HL-60 (cell line): ENCODE measurements at regions not wholly inside any gene's neighbourhood (a gene's known extent, or its start where the extent isn't known, plus 50 kb on each side); places are given as distances from the start of the nearest gene placed in this dataset.
"Not testable (repeated sequence)": the region's sequence is repeated elsewhere in the genome, so short reads cannot be mapped to it uniquely, and the experiment has no call there.

Experiments
- DNase-seq, 2 experiments: peaks; one replicate each; pipeline ENCODE4 v3.0.0-alpha.2; 2010 to 2020; ENCODE audit warnings: low read depth in 1 of 2, low spot score in 1 of 2
- H3K27ac ChIP-seq: fragments of 250-450 bp; sonication (Bioruptor Pico); replicated peaks from 2 replicates; pipeline ENCODE4 v1.5.1; 2020; ENCODE audit warnings: mild to moderate bottlenecking, moderate library complexity
- H3K27me3 ChIP-seq: fragments of 250-450 bp; sonication (Bioruptor Pico); 2 replicates; pipeline ENCODE4 v1.5.1; 2021; ENCODE audit warnings: mild to moderate bottlenecking, moderate library complexity; ENCODE audit not compliant: insufficient read depth, poor library complexity, severe bottlenecking
- H3K4me3 ChIP-seq: replicated peaks from 2 replicates; pipeline ENCODE4 v1.5.1; 2011; ENCODE audit warnings: mild to moderate bottlenecking, control low read depth, low read length; ENCODE audit not compliant: insufficient read depth
- GABPA ChIP-seq: IDR thresholded peaks from 2 replicates; pipeline ENCODE4 v1.6.1; 2012; ENCODE audit warnings: low read depth
- POLR2AphosphoS5 ChIP-seq: IDR thresholded peaks from 2 replicates; pipeline ENCODE4 v1.6.1; 2012; ENCODE audit warnings: low read depth
- REST ChIP-seq: IDR thresholded peaks from 2 replicates; pipeline ENCODE4 v1.6.1; 2012; ENCODE audit warnings: low read depth; ENCODE audit not compliant: insufficient replicate concordance
- SPI1 ChIP-seq: IDR thresholded peaks from 2 replicates; pipeline ENCODE4 v1.6.1; 2012; ENCODE audit warnings: low read depth, mild to moderate bottlenecking, borderline replicate concordance
- TF ChIP-seq, protein P1 (sequence below): IDR thresholded peaks from one replicate; pipeline ENCODE4 v1.5.1; 2011; ENCODE audit warnings: low read length, control low read depth, inconsistent platforms; ENCODE audit not compliant: insufficient read depth

DNA sequence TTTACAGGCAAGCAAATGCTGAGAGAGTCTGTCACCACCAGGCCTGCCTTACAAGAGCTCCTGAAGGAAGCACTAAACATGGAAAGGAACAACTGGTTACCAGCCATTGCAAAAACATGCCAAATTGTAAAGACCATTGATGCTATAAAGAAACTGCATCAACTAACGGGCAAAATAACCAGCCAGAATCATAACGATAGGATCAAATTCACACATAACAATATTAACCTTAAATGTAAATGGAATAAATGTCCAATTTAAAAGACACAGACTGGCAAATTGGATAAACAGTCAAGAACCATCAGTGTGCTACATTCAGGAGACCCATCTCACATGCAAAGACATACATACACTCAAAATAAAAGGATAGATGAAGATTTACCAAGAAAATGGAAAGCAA is 170.7 kb downstream of the CRPPA start:
- H3K27ac ChIP-seq, DNase-seq, H3K4me3 ChIP-seq, H3K27me3 ChIP-seq: not testable (repeated sequence)

DNA sequence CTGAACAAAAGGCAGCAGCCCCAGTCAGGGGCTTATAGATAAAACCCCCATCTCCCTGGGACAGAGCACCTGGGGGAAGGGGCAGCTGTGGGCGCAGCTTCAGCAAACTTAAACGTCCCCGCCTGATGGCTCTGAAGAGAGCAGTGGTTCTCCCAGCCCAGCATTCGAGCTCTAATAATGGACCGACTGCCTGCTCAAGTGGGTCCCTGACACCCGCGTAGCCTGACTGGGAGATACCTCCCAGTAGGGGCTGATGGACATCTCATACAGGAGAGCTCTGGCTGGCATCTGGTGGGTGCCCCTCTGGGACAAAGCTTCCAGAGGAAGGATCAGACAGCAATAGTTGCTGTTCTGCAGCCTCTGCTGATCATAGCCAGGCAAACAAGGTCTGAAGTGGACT is 172.1 kb downstream of the CRPPA start:
- not testable (repeated sequence) for H3K27me3 ChIP-seq, DNase-seq, H3K4me3 ChIP-seq, H3K27ac ChIP-seq

DNA sequence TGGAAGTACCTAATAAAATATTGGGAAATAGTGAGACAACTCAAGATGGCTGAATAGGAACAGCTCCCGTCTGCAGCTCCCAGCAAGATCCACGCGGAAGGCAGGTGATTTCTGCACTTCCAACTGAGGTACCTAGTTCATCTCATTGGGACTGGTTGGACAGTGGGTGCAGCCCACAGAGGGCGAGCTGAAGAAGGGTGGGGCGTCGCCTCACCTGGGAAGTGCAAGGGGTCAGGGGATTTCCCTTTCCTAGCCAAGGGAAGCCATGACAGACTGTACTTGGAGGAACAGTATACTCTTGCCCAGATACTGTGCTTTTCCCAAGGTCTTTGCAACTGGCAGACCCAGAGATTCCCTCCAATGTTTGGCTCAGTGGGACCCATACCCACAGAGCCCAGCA is 172.8 kb downstream of the CRPPA start:
- not testable (repeated sequence) for DNase-seq, H3K4me3 ChIP-seq, H3K27ac ChIP-seq, H3K27me3 ChIP-seq

DNA sequence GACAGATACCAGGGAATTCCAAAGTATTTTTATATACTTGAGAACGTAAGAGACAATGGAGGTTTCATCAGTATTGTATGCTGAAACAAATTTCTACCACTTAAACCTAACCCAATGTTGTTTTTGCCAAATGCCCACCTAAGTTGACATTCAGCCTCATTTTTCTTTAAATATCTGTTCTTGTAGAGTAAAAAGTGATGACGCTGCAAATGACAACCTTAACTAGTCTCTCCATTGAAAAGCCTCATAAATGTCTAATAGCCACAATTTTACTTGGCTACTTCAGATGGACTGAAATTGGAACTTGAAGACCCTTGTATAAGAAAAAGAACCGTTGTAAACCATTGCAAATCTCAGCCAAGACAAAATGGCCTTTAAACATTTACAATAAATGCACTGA is 176.9 kb downstream of the CRPPA start:
- no peak overlapping the region for H3K4me3 ChIP-seq
- H3K27me3 ChIP-seq, result no peaks in the 10 kb centered on the region
- DNase-seq, result no peak
- TF ChIP-seq, protein P1, sequence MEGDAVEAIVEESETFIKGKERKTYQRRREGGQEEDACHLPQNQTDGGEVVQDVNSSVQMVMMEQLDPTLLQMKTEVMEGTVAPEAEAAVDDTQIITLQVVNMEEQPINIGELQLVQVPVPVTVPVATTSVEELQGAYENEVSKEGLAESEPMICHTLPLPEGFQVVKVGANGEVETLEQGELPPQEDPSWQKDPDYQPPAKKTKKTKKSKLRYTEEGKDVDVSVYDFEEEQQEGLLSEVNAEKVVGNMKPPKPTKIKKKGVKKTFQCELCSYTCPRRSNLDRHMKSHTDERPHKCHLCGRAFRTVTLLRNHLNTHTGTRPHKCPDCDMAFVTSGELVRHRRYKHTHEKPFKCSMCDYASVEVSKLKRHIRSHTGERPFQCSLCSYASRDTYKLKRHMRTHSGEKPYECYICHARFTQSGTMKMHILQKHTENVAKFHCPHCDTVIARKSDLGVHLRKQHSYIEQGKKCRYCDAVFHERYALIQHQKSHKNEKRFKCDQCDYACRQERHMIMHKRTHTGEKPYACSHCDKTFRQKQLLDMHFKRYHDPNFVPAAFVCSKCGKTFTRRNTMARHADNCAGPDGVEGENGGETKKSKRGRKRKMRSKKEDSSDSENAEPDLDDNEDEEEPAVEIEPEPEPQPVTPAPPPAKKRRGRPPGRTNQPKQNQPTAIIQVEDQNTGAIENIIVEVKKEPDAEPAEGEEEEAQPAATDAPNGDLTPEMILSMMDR, result no peak
- TF ChIP-seq SPI1 (no peak), REST (no peak), GABPA (no peak), POLR2AphosphoS5 (no peak)
- no peak overlapping the region for H3K27ac ChIP-seq

GRCh38 chr7:16242920-16243319 is 178.4 kb downstream of the CRPPA start:
- DNase-seq, result no peak
- no peak for TF ChIP-seq SPI1
- no peak for TF ChIP-seq GABPA
- TF ChIP-seq REST, result no peak
- TF ChIP-seq, protein P1, result no peak
- TF ChIP-seq POLR2AphosphoS5, result no peak
- no peaks in the 10 kb centered on the region for H3K27me3 ChIP-seq
- H3K27ac ChIP-seq, result no peak overlapping the region
- H3K4me3 ChIP-seq, result no peak overlapping the region

DNA sequence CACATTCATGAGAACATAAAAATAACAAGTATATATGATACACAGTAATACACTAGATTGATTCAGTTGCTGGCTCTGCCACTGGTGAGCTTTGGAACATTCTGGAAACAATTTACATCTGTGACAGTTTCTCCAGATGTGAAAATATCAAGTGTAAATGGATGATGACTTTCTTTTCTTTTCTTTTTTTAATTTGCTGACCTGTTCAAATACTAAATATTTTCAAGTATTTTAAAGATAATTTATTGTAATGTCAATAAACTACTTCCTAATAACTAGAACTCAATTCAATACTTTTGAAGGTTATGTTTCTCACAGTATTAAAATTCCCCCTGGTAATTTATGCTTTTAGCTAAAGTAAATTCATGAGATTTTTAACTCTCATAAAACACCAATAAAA is 180.3 kb downstream of the CRPPA start:
- Histone ChIP-seq H3K27me3 (no peaks in the 10 kb centered on the region), H3K27ac (no peak overlapping the region), H3K4me3 (no peak overlapping the region)
- TF ChIP-seq POLR2AphosphoS5 (no peak), REST (no peak), GABPA (no peak), SPI1 (no peak)
- TF ChIP-seq, protein P1, result no peak
- no peak for DNase-seq
